A549 (cell line): ENCODE measurements at regions not wholly inside any gene's neighbourhood (a gene's known extent, or its start where the extent isn't known, plus 50 kb on each side); places are given as distances from the start of the nearest gene placed in this dataset.

ENCODE experiments used
- ATAC-seq, 2 experiments: fragments of 200-7000 bp in 1 of 2; fragments of >200 bp in 1 of 2; cut with Nextera tagmentation in 1 of 2; cut with Tn5 transposase in 1 of 2; 3 replicates each; pipeline versions ENCODE4 v1.8.0 to v1.9.1; 2018 to 2020; ENCODE audit warnings: mild to moderate bottlenecking in 1 of 2, moderate library complexity in 1 of 2
- CTCF ChIA-PET: fragments of 300-600 bp; sonication (Branson Sonifier 250); formaldehyde crosslinking; extraction: SDS; loops from one replicate; lab custom pipeline; 2021; ENCODE audit warnings: antibody characterized with exemption, inconsistent platforms; lab: Yijun Ruan, JAX
- POLR2A ChIA-PET: fragments of 350-600 bp; formaldehyde crosslinking; extraction: SDS; loops from one replicate; lab custom pipeline; 2021; ENCODE audit warnings: antibody characterized with exemption, inconsistent platforms; lab: Yijun Ruan, JAX
- DNase-seq, 2 experiments: peaks; one replicate each; pipeline versions ENCODE4 v3.0.0 to v3.0.0-alpha.2; 2011 to 2016; ENCODE audit warnings: low read depth in 1 of 2, low spot score in 1 of 2
- FAIRE-seq: peaks from 2 replicates; lab custom pipeline; 2011; peaks lifted over from hg19 to GRCh38; lab: Jason Lieb, UNC
- H3K27ac ChIP-seq, 2 experiments: fragments of >200 bp; sonication (Bioruptor Twin); formaldehyde crosslinking; 3 replicates each; pipeline ENCODE4 v1.5.1; 2016 to 2017
- H3K4me1 ChIP-seq: fragments of >200 bp; sonication (Bioruptor Twin); formaldehyde crosslinking; 3 replicates; pipeline ENCODE4 v1.6.1; 2016
- H3K4me2 ChIP-seq: fragments of >200 bp; sonication (Bioruptor Twin); formaldehyde crosslinking; 3 replicates; pipeline ENCODE4 v1.6.1; 2016
- H3K4me3 ChIP-seq: fragments of >200 bp; sonication (Bioruptor Twin); formaldehyde crosslinking; 3 replicates; pipeline ENCODE4 v1.5.1; 2016
- H3K9me3 ChIP-seq: fragments of >200 bp; sonication (Bioruptor Twin); formaldehyde crosslinking; 3 replicates; pipeline ENCODE4 v1.6.1; 2016
- CEBPB ChIP-seq, 2 experiments: fragments of >200 bp in 1 of 2; sonication (Bioruptor Twin) in 1 of 2; formaldehyde crosslinking in 1 of 2; IDR thresholded peaks; 2 replicates each; pipeline ENCODE4 v1.6.1; 2012 to 2016
- CHD4 ChIP-seq: fragments of 200-600 bp; sonication (generic); IDR thresholded peaks from 2 replicates; pipeline ENCODE4 v1.6.1; 2016; ENCODE audit warnings: antibody characterized with exemption, mild to moderate bottlenecking, borderline replicate concordance
- EHMT2 ChIP-seq: fragments of 200-600 bp; sonication (generic); IDR thresholded peaks from 2 replicates; pipeline ENCODE4 v1.6.1; 2016; ENCODE audit warnings: antibody characterized with exemption, low read depth, mild to moderate bottlenecking, moderate library complexity
- EP300 ChIP-seq, 2 experiments: fragments of >200 bp; sonication (Bioruptor Twin); formaldehyde crosslinking; IDR thresholded peaks; 2 replicates in 1 of 2; 3 replicates in 1 of 2; pipeline ENCODE4 v1.6.1; 2016 to 2017
- GATA3 ChIP-seq: IDR thresholded peaks from 2 replicates; pipeline ENCODE4 v1.6.1; 2012; ENCODE audit warnings: borderline replicate concordance
- HES2 ChIP-seq: fragments of >200 bp; sonication (Bioruptor Twin); formaldehyde crosslinking; IDR thresholded peaks from 2 replicates; pipeline ENCODE4 v1.6.1; 2016
- HEYL ChIP-seq: fragments of 250-450 bp; sonication (Bioruptor Pico); IDR thresholded peaks from 2 replicates; pipeline ENCODE4 v1.8.0; 2021; ENCODE audit warnings: mild to moderate bottlenecking, moderate library complexity
- HOXA7 ChIP-seq: fragments of 250-450 bp; sonication (Bioruptor Pico); IDR thresholded peaks from 2 replicates; pipeline ENCODE4 v1.5.0; 2020; ENCODE audit warnings: mild to moderate bottlenecking, moderate library complexity
- HOXB5 ChIP-seq: fragments of 250-450 bp; sonication (Bioruptor Pico); IDR thresholded peaks from 2 replicates; pipeline ENCODE4 v1.5.0; 2020; ENCODE audit warnings: mild to moderate bottlenecking, moderate library complexity
- JUN ChIP-seq, 2 experiments: fragments of >200 bp; sonication (Bioruptor Twin); formaldehyde crosslinking; IDR thresholded peaks; 2 replicates in 1 of 2; 3 replicates in 1 of 2; pipeline ENCODE4 v1.6.1; 2016 to 2017
- KDM5A ChIP-seq: fragments of 200-600 bp; sonication (generic); IDR thresholded peaks from 2 replicates; pipeline ENCODE4 v1.6.1; 2016; ENCODE audit warnings: antibody characterized with exemption, mild to moderate bottlenecking
- MAX ChIP-seq: IDR thresholded peaks from 2 replicates; pipeline ENCODE4 v1.6.1; 2012
- MYC ChIP-seq: IDR thresholded peaks from 2 replicates; pipeline ENCODE4 v1.6.1; 2012; ENCODE audit warnings: mild to moderate bottlenecking, inconsistent platforms, low read length, improper control_type of control experiment, borderline replicate concordance
- NPAS2 ChIP-seq: fragments of 250-450 bp; sonication (Bioruptor Pico); IDR thresholded peaks from 2 replicates; pipeline ENCODE4 v1.8.0; 2022; ENCODE audit warnings: mild to moderate bottlenecking, moderate library complexity, borderline replicate concordance
- RAD21 ChIP-seq, 2 experiments: fragments of >200 bp in 1 of 2; sonication (Bioruptor Twin) in 1 of 2; formaldehyde crosslinking in 1 of 2; IDR thresholded peaks in 1 of 2; conservative IDR thresholded peaks in 1 of 2; 2 replicates in 1 of 2; 3 replicates in 1 of 2; pipeline ENCODE4 v1.6.1; 2012 to 2018; ENCODE audit warnings: inconsistent platforms in 1 of 2
- RARB ChIP-seq: fragments of 250-450 bp; sonication (Bioruptor Pico); IDR thresholded peaks from 2 replicates; pipeline ENCODE4 v1.8.0; 2021; ENCODE audit warnings: mild to moderate bottlenecking, moderate library complexity
- RFX5 ChIP-seq: fragments of 450-650 bp; IDR thresholded peaks from 2 replicates; pipeline ENCODE4 v1.7.1; 2014; ENCODE audit warnings: antibody characterized with exemption, mild to moderate bottlenecking, moderate library complexity
- SREBF2 ChIP-seq: fragments of 450-650 bp; IDR thresholded peaks from 2 replicates; pipeline ENCODE4 v1.6.1; 2014; ENCODE audit warnings: mild to moderate bottlenecking, moderate library complexity
- USF2 ChIP-seq: fragments of 450-650 bp; IDR thresholded peaks from 2 replicates; pipeline ENCODE4 v1.6.1; 2014; ENCODE audit warnings: antibody characterized with exemption
- ZC3H11A ChIP-seq: fragments of 450-650 bp; IDR thresholded peaks from 2 replicates; pipeline ENCODE4 v1.6.1; 2014; ENCODE audit warnings: antibody characterized with exemption, mild to moderate bottlenecking
- ZFP36 ChIP-seq: fragments of 450-650 bp; IDR thresholded peaks from 2 replicates; pipeline ENCODE4 v1.6.1; 2014; ENCODE audit warnings: borderline replicate concordance; ENCODE audit not compliant: partially characterized antibody
- WGBS: methylation state at CpG from one replicate; pipeline ENCODE4 v1.1.6; 2017; ENCODE audit errors: missing lambda C conversion rate; 5-methylcytosine and 5-hydroxymethylcytosine counted together

- Histone ChIP-seq H3K9me3 (no peaks in the 10 kb centered on the region), H3K4me2 (no peak overlapping the region), H3K4me3 (no peak overlapping the region), H3K4me1 (no peaks in the 10 kb centered on the region), H3K27ac (no peak overlapping the region)
- TF ChIP-seq NPAS2 (no peak), HES2 (no peak)
- CTCF ChIA-PET, result no interaction called here
- POLR2A ChIA-PET, result no interaction called here
- ATAC-seq (no peak), DNase-seq (no peak), FAIRE-seq (no peak)
Measured at GRCh38 chr13:59588717-59589067, 575.0 kb downstream of the DIAPH3 start.

- no peak overlapping the region for H3K4me3 ChIP-seq
Measured at GRCh38 chr13:59601993-59602392, 561.7 kb downstream of the DIAPH3 start.

GRCh38 chr13:59603646-59604045 is 560.1 kb downstream of the DIAPH3 start:
- POLR2A ChIA-PET, result no interaction called here
- no peak overlapping the region for H3K4me2 ChIP-seq
- no peak overlapping the region for H3K4me3 ChIP-seq
- FAIRE-seq (no peak), DNase-seq (no peak), ATAC-seq (no peak)
- CTCF ChIA-PET, result no interaction called here
- H3K9me3 ChIP-seq, result no peaks in the 10 kb centered on the region
- no peak overlapping the region for H3K27ac ChIP-seq
- TF ChIP-seq USF2 (no peak), RARB (CRISPR knock-in tag) (no peak), HOXA7 (CRISPR knock-in tag) (no peak), RAD21 (conservative IDR thresholded peaks at IDR 0.05 in 1 of 2, IDR thresholded peaks at IDR 0.05 in 1 of 2) (no peak), MAX (no peak), HOXB5 (CRISPR knock-in tag) (no peak)
- H3K4me1 ChIP-seq, result no peaks in the 10 kb centered on the region
- 20% methylated on average over 2 of the region's 2 CpGs for WGBS

More at GRCh38 chr13:59601993-59602392, 561.7 kb downstream of the DIAPH3 start:
- no peak for TF ChIP-seq RFX5
- TF ChIP-seq HEYL (CRISPR knock-in tag), result no peak
- no peaks in the 10 kb centered on the region for H3K4me1 ChIP-seq
- FAIRE-seq (no peak), ATAC-seq (no peak), DNase-seq (no peak)
- POLR2A ChIA-PET, result no interaction called here
- CTCF ChIA-PET, result no interaction called here
- no peaks in the 10 kb centered on the region for H3K9me3 ChIP-seq
- H3K4me2 ChIP-seq, result no peak overlapping the region
- no peak overlapping the region for H3K27ac ChIP-seq

- Histone ChIP-seq H3K4me2 (no peak overlapping the region), H3K27ac (no peak overlapping the region), H3K9me3 (no peaks in the 10 kb centered on the region), H3K4me1 (no peaks in the 10 kb centered on the region), H3K4me3 (no peak overlapping the region)
- WGBS, result 11% methylated on average over 1 of the region's 1 CpG
- ATAC-seq, result no peak
- ChIA-PET POLR2A (no interaction called here), CTCF (no interaction called here)
- DNase-seq, result no peak
- TF ChIP-seq EP300 (IDR thresholded peaks at IDR 0.05), result no peak
- TF ChIP-seq ZFP36, result no peak
- no peak for TF ChIP-seq MYC
- no peak for TF ChIP-seq CEBPB (IDR thresholded peaks at IDR 0.05)
- FAIRE-seq, result no peak
Measured at GRCh38 chr13:59607172-59607571, 556.6 kb downstream of the DIAPH3 start.

- ChIA-PET POLR2A (no interaction called here), CTCF (no interaction called here)
- no peak overlapping the region for H3K27ac ChIP-seq
- H3K4me2 ChIP-seq, result no peak overlapping the region
- ATAC-seq, result no peak
- no peak for TF ChIP-seq RFX5
- TF ChIP-seq MYC, result no peak
- TF ChIP-seq JUN (IDR thresholded peaks at IDR 0.05), result no peak
- no peak for TF ChIP-seq GATA3
- TF ChIP-seq ZC3H11A, result no peak
- TF ChIP-seq SREBF2, result no peak
- TF ChIP-seq CHD4, result no peak
- no peak for TF ChIP-seq NPAS2
- TF ChIP-seq KDM5A, result no peak
- no peak for TF ChIP-seq EHMT2
- no peak for FAIRE-seq
- H3K4me1 ChIP-seq, result no peaks in the 10 kb centered on the region
- 6% methylated on average over 1 of the region's 2 CpGs for WGBS
- no peaks in the 10 kb centered on the region for H3K9me3 ChIP-seq
- no peak for DNase-seq
- no peak overlapping the region for H3K4me3 ChIP-seq
Measured at GRCh38 chr13:59607780-59608233, 555.9 kb downstream of the DIAPH3 start.
